ENCODE measurements at regions not wholly inside any gene's neighbourhood (a gene's known extent, or its start where the extent isn't known, plus 50 kb on each side); places are given as distances from the start of the nearest gene placed in this dataset.

GRCh38 chr12:127620735-127621355 lies 646.1 kb upstream of the TMEM132C start:
- H3K4me1 ChIP-seq: no peaks in the 10 kb centered on the region
- no peak overlapping the region for H3K9ac ChIP-seq
- H3K36me3 ChIP-seq: no peaks in the 10 kb centered on the region
- H3K27me3 ChIP-seq: no peaks in the 10 kb centered on the region
- H3K4me3 ChIP-seq: no peak overlapping the region
- no peak overlapping the region for H3K27ac ChIP-seq
- no peak for TF ChIP-seq Cebpa-rat (IDR thresholded peaks at IDR 0.05)
- no peaks in the 10 kb centered on the region for H4K20me1 ChIP-seq
- peaks cover 17% of the 10 kb centered on the region for H3K9me3 ChIP-seq
- no peak overlapping the region for H3K4me2 ChIP-seq

GRCh38 chr12:127621366-127621765 lies 645.6 kb upstream of the TMEM132C start:
- H3K4me1 ChIP-seq: no peaks in the 10 kb centered on the region
- H3K36me3 ChIP-seq: no peaks in the 10 kb centered on the region
- no peak for TF ChIP-seq Cebpa-rat (IDR thresholded peaks at IDR 0.05)
- H3K9ac ChIP-seq: no peak overlapping the region
- no peak overlapping the region for H3K27ac ChIP-seq
- peaks cover 17% of the 10 kb centered on the region for H3K9me3 ChIP-seq
- H3K4me3 ChIP-seq: no peak overlapping the region
- H3K27me3 ChIP-seq: no peaks in the 10 kb centered on the region
- H4K20me1 ChIP-seq: no peaks in the 10 kb centered on the region
- H3K4me2 ChIP-seq: no peak overlapping the region

- no peak overlapping the region for H3K4me3 ChIP-seq
- no peak overlapping the region for H3K9ac ChIP-seq
- no peaks in the 10 kb centered on the region for H3K36me3 ChIP-seq
- no peak for TF ChIP-seq Cebpa-rat (IDR thresholded peaks at IDR 0.05)
- H4K20me1 ChIP-seq: no peaks in the 10 kb centered on the region
- peaks cover 15% of the 10 kb centered on the region for H3K4me1 ChIP-seq
- peaks cover 17% of the 10 kb centered on the region for H3K9me3 ChIP-seq
- no peak overlapping the region for H3K27ac ChIP-seq
- H3K27me3 ChIP-seq: no peaks in the 10 kb centered on the region
- H3K4me2 ChIP-seq: no peak overlapping the region
Observed at GRCh38 chr12:127623362-127623761, 643.6 kb upstream of the TMEM132C start.

- H3K27me3 ChIP-seq: no peaks in the 10 kb centered on the region
- no peaks in the 10 kb centered on the region for H4K20me1 ChIP-seq
- no peaks in the 10 kb centered on the region for H3K36me3 ChIP-seq
- peaks cover 17% of the 10 kb centered on the region for H3K9me3 ChIP-seq
- no peak overlapping the region for H3K9ac ChIP-seq
- no peak for TF ChIP-seq Cebpa-rat (IDR thresholded peaks at IDR 0.05)
- H3K4me2 ChIP-seq: no peak overlapping the region
- no peak overlapping the region for H3K4me3 ChIP-seq
- H3K27ac ChIP-seq: no peak overlapping the region
- peaks cover 26% of the 10 kb centered on the region for H3K4me1 ChIP-seq
Observed at GRCh38 chr12:127625176-127625771, 641.7 kb upstream of the TMEM132C start.

- Histone ChIP-seq H3K4me3 (no peak overlapping the region), H3K9me3 (no peaks in the 10 kb centered on the region), H3K4me1 (peaks cover 26% of the 10 kb centered on the region), H3K27me3 (no peaks in the 10 kb centered on the region), H3K27ac (0 out of 2 replicates have a peak overlapping the region, but pooled peaks have one; percentile 14), H3K36me3 (no peaks in the 10 kb centered on the region), H3K9ac (no peak overlapping the region), H3K4me2 (peak overlapping the region; percentile 53), H4K20me1 (no peaks in the 10 kb centered on the region)
- no peak for TF ChIP-seq Cebpa-rat (IDR thresholded peaks at IDR 0.05)
Observed at GRCh38 chr12:127628645-127629044, 638.3 kb upstream of the TMEM132C start.

GRCh38 chr12:127629066-127629820 lies 637.7 kb upstream of the TMEM132C start:
- Histone ChIP-seq H3K4me3 (no peak overlapping the region), H3K9ac (no peak overlapping the region), H3K4me1 (peaks cover 26% of the 10 kb centered on the region), H3K36me3 (no peaks in the 10 kb centered on the region), H3K4me2 (peak overlapping the region; percentile 53), H3K27me3 (no peaks in the 10 kb centered on the region), H3K9me3 (no peaks in the 10 kb centered on the region), H4K20me1 (no peaks in the 10 kb centered on the region), H3K27ac (no peak overlapping the region)
- no peak for TF ChIP-seq Cebpa-rat (IDR thresholded peaks at IDR 0.05)

- no peak overlapping the region for H3K27ac ChIP-seq
- H3K4me2 ChIP-seq: no peak overlapping the region
- H3K27me3 ChIP-seq: no peaks in the 10 kb centered on the region
- no peaks in the 10 kb centered on the region for H3K9me3 ChIP-seq
- no peaks in the 10 kb centered on the region for H4K20me1 ChIP-seq
- no peak for TF ChIP-seq Cebpa-rat (IDR thresholded peaks at IDR 0.05)
- H3K36me3 ChIP-seq: no peaks in the 10 kb centered on the region
- H3K4me3 ChIP-seq: no peak overlapping the region
- H3K9ac ChIP-seq: no peak overlapping the region
- peaks cover 21% of the 10 kb centered on the region for H3K4me1 ChIP-seq
Observed at GRCh38 chr12:127632461-127632860, 634.5 kb upstream of the TMEM132C start.

- Histone ChIP-seq H3K4me3 (no peak overlapping the region), H3K27ac (no peak overlapping the region)
- TF ChIP-seq Cebpa-rat (IDR thresholded peaks at IDR 0.05): no peak
Observed at GRCh38 chr12:127635838-127636237, 631.1 kb upstream of the TMEM132C start.

GRCh38 chr12:127636882-127637281 lies 630.1 kb upstream of the TMEM132C start:
- Histone ChIP-seq H3K4me2 (no peak overlapping the region), H4K20me1 (no peaks in the 10 kb centered on the region), H3K36me3 (no peaks in the 10 kb centered on the region), H3K4me3 (no peak overlapping the region), H3K9me3 (no peaks in the 10 kb centered on the region), H3K27ac (no peak overlapping the region), H3K4me1 (no peaks in the 10 kb centered on the region), H3K9ac (no peak overlapping the region), H3K27me3 (no peaks in the 10 kb centered on the region)
- TF ChIP-seq Cebpa-rat (IDR thresholded peaks at IDR 0.05): no peak

More at GRCh38 chr12:127635838-127636237, 631.1 kb upstream of the TMEM132C start:
- H3K4me2 ChIP-seq: no peak overlapping the region
- no peaks in the 10 kb centered on the region for H4K20me1 ChIP-seq
- H3K4me1 ChIP-seq: no peaks in the 10 kb centered on the region
- no peaks in the 10 kb centered on the region for H3K27me3 ChIP-seq
- H3K36me3 ChIP-seq: no peaks in the 10 kb centered on the region
- H3K9me3 ChIP-seq: no peaks in the 10 kb centered on the region
- H3K9ac ChIP-seq: no peak overlapping the region
